Prostate gland (tissue), 2 donors: ENCODE measurements at regions not wholly inside any gene's neighbourhood (a gene's known extent, or its start where the extent isn't known, plus 50 kb on each side); places are given as distances from the start of the nearest gene placed in this dataset.

Experiments
- DNase-seq: peaks from one replicate; pipeline ENCODE4 v3.0.0-alpha.2; 2019; ENCODE audit warnings: low spot score
- H3K27ac ChIP-seq, 2 donors: fragments of 200-600 bp; sonication (generic); 2 replicates each; pipeline ENCODE4 v1.5.1; 2017 to 2019
- H3K27me3 ChIP-seq: fragments of 200-600 bp; sonication (generic); replicated peaks from 2 replicates; pipeline ENCODE4 v1.5.1; 2019; ENCODE audit not compliant: insufficient read depth
- H3K36me3 ChIP-seq, 2 donors: fragments of 200-600 bp; sonication (generic); 1 replicate in 1 of 2; 2 replicates in 1 of 2; pipeline versions ENCODE4 v1.5.1 to v1.8.1; 2017 to 2019
- H3K4me1 ChIP-seq: fragments of 200-600 bp; sonication (generic); replicated peaks from 2 replicates; pipeline ENCODE4 v1.5.1; 2019
- H3K4me3 ChIP-seq, 2 donors: fragments of 200-600 bp; sonication (generic); 2 replicates each; pipeline ENCODE4 v1.5.1; 2017 to 2019
- H3K9me3 ChIP-seq: fragments of 200-600 bp; sonication (generic); 2 replicates; pipeline ENCODE4 v1.5.1; 2017
- CTCF ChIP-seq, 4 experiments: fragments of 200-600 bp in 2 of 4; fragments of 450-650 bp in 2 of 4; sonication (generic) in 2 of 4; IDR thresholded peaks; 1 replicate in 3 of 4; 2 replicates in 1 of 4; pipeline ENCODE4 v1.5.1; 2016 to 2019; ENCODE audit warnings: antibody characterized with exemption in 4 of 4, mild to moderate bottlenecking in 2 of 4, moderate library complexity in 2 of 4
- POLR2A ChIP-seq: fragments of 450-650 bp; IDR thresholded peaks from one replicate; pipeline ENCODE4 v1.6.1; 2016; ENCODE audit warnings: antibody characterized with exemption, mild to moderate bottlenecking
- POLR2AphosphoS5 ChIP-seq: sonication (generic); formaldehyde crosslinking; IDR thresholded peaks from one replicate; pipeline ENCODE4 v1.6.1; 2017; ENCODE audit warnings: antibody characterized with exemption
- WGBS: methylation state at CpG from one replicate; pipeline ENCODE4 v1.1.5; 2018; 5-methylcytosine and 5-hydroxymethylcytosine counted together
- intact Hi-C: fragments of 100-400 bp; cut with DNase I; formaldehyde crosslinking; loops from one replicate; pipeline ENCODE4 v1.14.2; 2022

- Histone ChIP-seq H3K4me1 (no peaks in the 10 kb centered on the region), H3K9me3 (no peaks in the 10 kb centered on the region), H3K27me3 (no peaks in the 10 kb centered on the region), H3K36me3 (no peaks in the 10 kb centered on the region), H3K27ac (no peak overlapping the region), H3K4me3 (no peak overlapping the region)
- intact Hi-C loops, result no loop called here
- DNase-seq, result no peak
- TF ChIP-seq POLR2AphosphoS5, result no peak
- TF ChIP-seq CTCF (IDR thresholded peaks at IDR 0.05), result no peak
- no peak for TF ChIP-seq POLR2A
Observed at GRCh38 chr6:121020656-121021055, 313.6 kb downstream of the TBC1D32 start.

- intact Hi-C loops, result no loop called here
- no peak for DNase-seq
- Histone ChIP-seq H3K9me3 (no peaks in the 10 kb centered on the region), H3K27ac (no peak overlapping the region), H3K4me3 (no peak overlapping the region), H3K27me3 (no peaks in the 10 kb centered on the region), H3K36me3 (no peaks in the 10 kb centered on the region), H3K4me1 (no peaks in the 10 kb centered on the region)
- TF ChIP-seq CTCF (IDR thresholded peaks at IDR 0.05) (no peak), POLR2A (no peak), POLR2AphosphoS5 (no peak)
Observed at GRCh38 chr6:121008553-121008952, 325.7 kb downstream of the TBC1D32 start.

- Histone ChIP-seq H3K36me3 (no peaks in the 10 kb centered on the region), H3K4me3 (no peak overlapping the region), H3K27me3 (no peaks in the 10 kb centered on the region), H3K4me1 (no peaks in the 10 kb centered on the region), H3K27ac (no peak overlapping the region), H3K9me3 (no peaks in the 10 kb centered on the region)
- TF ChIP-seq POLR2A (no peak), POLR2AphosphoS5 (no peak)
- WGBS, result 85% methylated on average over 2 of the region's 2 CpGs
- DNase-seq, result no peak
- intact Hi-C loops, result no loop called here
Observed at GRCh38 chr6:121006024-121006423, 328.3 kb downstream of the TBC1D32 start.

- Histone ChIP-seq H3K4me1 (no peaks in the 10 kb centered on the region), H3K27me3 (no peaks in the 10 kb centered on the region), H3K9me3 (no peaks in the 10 kb centered on the region), H3K27ac (no peak overlapping the region), H3K4me3 (no peak overlapping the region), H3K36me3 (no peaks in the 10 kb centered on the region)
- TF ChIP-seq POLR2AphosphoS5 (no peak), POLR2A (no peak), CTCF (IDR thresholded peaks at IDR 0.05) (no peak)
- no peak for DNase-seq
- intact Hi-C loops, result no loop called here
- WGBS, result 42% methylated on average over 5 of the region's 5 CpGs
Observed at GRCh38 chr6:121000381-121000780, 333.9 kb downstream of the TBC1D32 start.

GRCh38 chr6:120996340-120996739 lies 337.9 kb downstream of the TBC1D32 start:
- no peak overlapping the region for H3K4me3 ChIP-seq
- no peaks in the 10 kb centered on the region for H3K4me1 ChIP-seq
- DNase-seq, result no peak
- no peak overlapping the region for H3K27ac ChIP-seq
- no peaks in the 10 kb centered on the region for H3K27me3 ChIP-seq
- H3K36me3 ChIP-seq, result no peaks in the 10 kb centered on the region
- no peaks in the 10 kb centered on the region for H3K9me3 ChIP-seq
- intact Hi-C loops, result no loop called here
- no peak for TF ChIP-seq CTCF (IDR thresholded peaks at IDR 0.05)
- no peak for TF ChIP-seq POLR2A
- TF ChIP-seq POLR2AphosphoS5, result no peak
- WGBS, result 65% methylated on average over 5 of the region's 5 CpGs

GRCh38 chr6:120994573-120994967 lies 339.7 kb downstream of the TBC1D32 start:
- Histone ChIP-seq H3K4me1 (no peaks in the 10 kb centered on the region), H3K27me3 (no peaks in the 10 kb centered on the region), H3K27ac (no peak overlapping the region), H3K36me3 (no peaks in the 10 kb centered on the region), H3K9me3 (no peaks in the 10 kb centered on the region), H3K4me3 (no peak overlapping the region)
- TF ChIP-seq POLR2AphosphoS5, result no peak
- TF ChIP-seq POLR2A, result no peak
- TF ChIP-seq CTCF (IDR thresholded peaks at IDR 0.05), result no peak
- WGBS, result 86% methylated on average over 4 of the region's 4 CpGs
- no peak for DNase-seq
- intact Hi-C loops, result no loop called here
